ENCODE measurements at regions not wholly inside any gene's neighbourhood (a gene's known extent, or its start where the extent isn't known, plus 50 kb on each side); places are given as distances from the start of the nearest gene placed in this dataset.

- no peak for TF ChIP-seq CTCF (IDR thresholded peaks at IDR 0.05; ENCODE audit: insufficient read depth, low read length)
- no peak for TF ChIP-seq GABPA (IDR thresholded peaks at IDR 0.05; ENCODE audit: low read depth)
- TF ChIP-seq SPI1 (IDR thresholded peaks at IDR 0.05; ENCODE audit: borderline replicate concordance, low read depth), result no peak
- TF ChIP-seq POLR2AphosphoS5 (IDR thresholded peaks at IDR 0.05; ENCODE audit: low read depth), result no peak
- no peak for TF ChIP-seq REST (IDR thresholded peaks at IDR 0.05; ENCODE audit: insufficient replicate concordance, low read depth)
Observed at GRCh38 chr6:91731939-91732338, 1145.1 kb upstream of the MAP3K7 start.
